ENCODE measurements at regions not wholly inside any gene's neighbourhood (a gene's known extent, or its start where the extent isn't known, plus 50 kb on each side); places are given as distances from the start of the nearest gene placed in this dataset.

GRCh38 chr2:204277226-204277625 is 268.0 kb upstream of the PARD3B start:
- Histone ChIP-seq H3K4me3 (no peak overlapping the region), H3K4me1 (no peaks in the 10 kb centered on the region), H3K9me3 (no peaks in the 10 kb centered on the region), H3K27me3 (no peaks in the 10 kb centered on the region), H3K36me3 (no peaks in the 10 kb centered on the region), H3K27ac (no peak overlapping the region)
- no peak for TF ChIP-seq CTCF (IDR thresholded peaks at IDR 0.05)
- no peak for ATAC-seq
- no peak for DNase-seq
- intact Hi-C loops (cut with DNase I): no loop called here
- FAIRE-seq: no peak

GRCh38 chr2:204278454-204278853 is 266.8 kb upstream of the PARD3B start:
- H3K27me3 ChIP-seq: no peaks in the 10 kb centered on the region
- H3K36me3 ChIP-seq: no peaks in the 10 kb centered on the region
- no peak for TF ChIP-seq CTCF (IDR thresholded peaks at IDR 0.05)
- WGBS, 2 donors: 73 to 79% methylated on average over 1 of the region's 1 CpG
- no peak for ATAC-seq
- no peaks in the 10 kb centered on the region for H3K4me1 ChIP-seq
- intact Hi-C loops (cut with DNase I): no loop called here
- no peak for FAIRE-seq
- no peak overlapping the region for H3K27ac ChIP-seq
- H3K4me3 ChIP-seq: no peak overlapping the region
- no peak for DNase-seq
- no peaks in the 10 kb centered on the region for H3K9me3 ChIP-seq

DNA sequence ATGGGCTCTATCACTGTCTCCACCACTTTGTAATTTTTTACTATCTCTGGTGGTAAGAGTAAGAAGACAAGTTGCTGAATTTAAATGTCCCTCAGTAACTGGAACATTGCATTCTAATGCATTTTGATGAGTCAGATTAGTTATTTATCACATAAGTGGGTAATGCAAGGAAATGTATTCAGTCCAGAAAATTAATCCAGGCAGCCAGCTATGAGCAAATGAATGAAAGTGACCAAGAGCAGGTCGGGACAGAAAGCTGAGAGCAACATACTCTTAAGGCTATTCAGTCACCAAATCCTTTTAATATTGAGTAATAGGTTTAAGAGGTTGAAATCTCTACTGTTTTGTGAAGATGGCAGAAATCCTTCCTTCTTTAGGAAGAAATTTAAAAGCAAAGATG is 265.5 kb upstream of the PARD3B start:
- intact Hi-C loops (cut with DNase I): no loop called here
- ATAC-seq (no peak), DNase-seq (no peak), FAIRE-seq (no peak)
- no peak overlapping the region for H3K27ac ChIP-seq
- TF ChIP-seq CTCF (IDR thresholded peaks at IDR 0.05): no peak
- no peaks in the 10 kb centered on the region for H3K4me1 ChIP-seq
- no peak overlapping the region for H3K4me3 ChIP-seq
- H3K36me3 ChIP-seq: no peaks in the 10 kb centered on the region
- WGBS, 2 donors: 52 to 74% methylated on average over 1 of the region's 1 CpG
- H3K9me3 ChIP-seq: no peaks in the 10 kb centered on the region
- no peaks in the 10 kb centered on the region for H3K27me3 ChIP-seq

- Histone ChIP-seq H3K4me1 (no peaks in the 10 kb centered on the region), H3K9me3 (no peaks in the 10 kb centered on the region), H3K4me3 (no peak overlapping the region), H3K27me3 (no peaks in the 10 kb centered on the region), H3K27ac (no peak overlapping the region), H3K36me3 (no peaks in the 10 kb centered on the region)
- no peak for FAIRE-seq
- intact Hi-C loops (cut with DNase I): no loop called here
- no peak for ATAC-seq
- DNase-seq: no peak
- no peak for TF ChIP-seq CTCF (IDR thresholded peaks at IDR 0.05)
Measured at GRCh38 chr2:204280262-204280668, 265.0 kb upstream of the PARD3B start.

GRCh38 chr2:204282081-204282480 is 263.2 kb upstream of the PARD3B start:
- Histone ChIP-seq H3K4me1 (no peaks in the 10 kb centered on the region), H3K9me3 (no peaks in the 10 kb centered on the region), H3K36me3 (no peaks in the 10 kb centered on the region), H3K27me3 (no peaks in the 10 kb centered on the region), H3K27ac (no peak overlapping the region), H3K4me3 (no peak overlapping the region)
- 66 to 73% methylated on average over 3 of the region's 3 CpGs for WGBS, 2 donors
- intact Hi-C loops (cut with DNase I): no loop called here
- no peak for ATAC-seq
- no peak for TF ChIP-seq CTCF (IDR thresholded peaks at IDR 0.05)
- no peak for DNase-seq
- no peak for FAIRE-seq

Data from pancreas (tissue), 10 donors.